IPS-18a (cell line): ENCODE measurements at regions not wholly inside any gene's neighbourhood (a gene's known extent, or its start where the extent isn't known, plus 50 kb on each side); places are given as distances from the start of the nearest gene placed in this dataset.

ENCODE experiments used
- H3K27ac ChIP-seq: one replicate; pipeline ENCODE4 v1.5.1; 2013; ENCODE audit warnings: low read length
- H3K27me3 ChIP-seq: one replicate; pipeline ENCODE4 v1.6.1; 2013; ENCODE audit warnings: mild to moderate bottlenecking, low read length; ENCODE audit not compliant: control insufficient read depth, insufficient read depth
- H3K36me3 ChIP-seq: one replicate; pipeline ENCODE4 v1.6.1; 2013; ENCODE audit warnings: low read depth, low read length; ENCODE audit not compliant: control insufficient read depth
- H3K4me1 ChIP-seq: one replicate; pipeline ENCODE4 v1.6.1; 2013; ENCODE audit warnings: low read depth, low read length; ENCODE audit not compliant: control insufficient read depth
- H3K4me3 ChIP-seq: one replicate; pipeline ENCODE4 v1.5.1; 2013; ENCODE audit warnings: low read length
- H3K9ac ChIP-seq: one replicate; pipeline ENCODE4 v1.6.1; 2013; ENCODE audit warnings: mild to moderate bottlenecking, low read length, moderate library complexity
- H3K9me3 ChIP-seq: one replicate; pipeline ENCODE4 v1.6.1; 2013; ENCODE audit warnings: low read depth, low read length; ENCODE audit not compliant: control insufficient read depth

GRCh38 chr2:5530011-5530696 is 162.0 kb upstream of the SOX11 start:
- H3K27ac ChIP-seq: no peak overlapping the region
- no peaks in the 10 kb centered on the region for H3K27me3 ChIP-seq
- H3K4me1 ChIP-seq: no peaks in the 10 kb centered on the region
- H3K36me3 ChIP-seq: no peaks in the 10 kb centered on the region
- H3K9ac ChIP-seq: no peak overlapping the region
- H3K9me3 ChIP-seq: no peaks in the 10 kb centered on the region
- H3K4me3 ChIP-seq: no peak overlapping the region

- Histone ChIP-seq H3K27me3 (no peaks in the 10 kb centered on the region), H3K9me3 (no peaks in the 10 kb centered on the region), H3K9ac (no peak overlapping the region), H3K27ac (no peak overlapping the region), H3K4me1 (peaks cover 19% of the 10 kb centered on the region), H3K4me3 (no peak overlapping the region), H3K36me3 (no peaks in the 10 kb centered on the region)
Measured at GRCh38 chr2:5535301-5535700, 156.9 kb upstream of the SOX11 start.

GRCh38 chr2:5537180-5537688 is 154.9 kb upstream of the SOX11 start:
- H3K9me3 ChIP-seq: no peaks in the 10 kb centered on the region
- no peak overlapping the region for H3K4me3 ChIP-seq
- H3K9ac ChIP-seq: no peak overlapping the region
- peaks cover 19% of the 10 kb centered on the region for H3K4me1 ChIP-seq
- H3K36me3 ChIP-seq: no peaks in the 10 kb centered on the region
- no peaks in the 10 kb centered on the region for H3K27me3 ChIP-seq
- H3K27ac ChIP-seq: no peak overlapping the region

- Histone ChIP-seq H3K27me3 (no peaks in the 10 kb centered on the region), H3K4me3 (no peak overlapping the region), H3K36me3 (no peaks in the 10 kb centered on the region), H3K9me3 (peaks cover 4% of the 10 kb centered on the region), H3K4me1 (peaks cover 19% of the 10 kb centered on the region), H3K27ac (no peak overlapping the region), H3K9ac (no peak overlapping the region)
Measured at GRCh38 chr2:5538313-5538712, 153.9 kb upstream of the SOX11 start.

- H3K36me3 ChIP-seq: no peaks in the 10 kb centered on the region
- H3K9me3 ChIP-seq: peaks cover 9% of the 10 kb centered on the region
- no peak overlapping the region for H3K4me3 ChIP-seq
- peaks cover 19% of the 10 kb centered on the region for H3K4me1 ChIP-seq
- no peak overlapping the region for H3K27ac ChIP-seq
- H3K9ac ChIP-seq: no peak overlapping the region
- H3K27me3 ChIP-seq: no peaks in the 10 kb centered on the region
Measured at GRCh38 chr2:5538772-5539171, 153.4 kb upstream of the SOX11 start.

GRCh38 chr2:5539282-5540165 is 152.7 kb upstream of the SOX11 start:
- no peak overlapping the region for H3K27ac ChIP-seq

GRCh38 chr2:5540856-5541255 is 151.3 kb upstream of the SOX11 start:
- Histone ChIP-seq H3K9me3 (peaks cover 18% of the 10 kb centered on the region), H3K4me3 (no peak overlapping the region), H3K9ac (no peak overlapping the region), H3K27me3 (no peaks in the 10 kb centered on the region), H3K27ac (no peak overlapping the region), H3K36me3 (no peaks in the 10 kb centered on the region), H3K4me1 (peaks cover 19% of the 10 kb centered on the region)

More at GRCh38 chr2:5539282-5540165, 152.7 kb upstream of the SOX11 start:
- Histone ChIP-seq H3K4me1 (peaks cover 19% of the 10 kb centered on the region), H3K36me3 (no peaks in the 10 kb centered on the region), H3K27me3 (no peaks in the 10 kb centered on the region), H3K4me3 (peak overlapping the region; percentile 37), H3K9ac (no peak overlapping the region), H3K9me3 (peaks cover 11% of the 10 kb centered on the region)

- H3K27me3 ChIP-seq: no peaks in the 10 kb centered on the region
- no peaks in the 10 kb centered on the region for H3K36me3 ChIP-seq
- peaks cover 18% of the 10 kb centered on the region for H3K9me3 ChIP-seq
- H3K27ac ChIP-seq: no peak overlapping the region
- peaks cover 10% of the 10 kb centered on the region for H3K4me1 ChIP-seq
- no peak overlapping the region for H3K9ac ChIP-seq
- H3K4me3 ChIP-seq: no peak overlapping the region
Measured at GRCh38 chr2:5544205-5544786, 147.9 kb upstream of the SOX11 start.

- Histone ChIP-seq H3K27me3 (no peaks in the 10 kb centered on the region), H3K4me3 (no peak overlapping the region), H3K27ac (no peak overlapping the region), H3K9me3 (peaks cover 18% of the 10 kb centered on the region), H3K36me3 (no peaks in the 10 kb centered on the region), H3K4me1 (peaks cover 2% of the 10 kb centered on the region), H3K9ac (no peak overlapping the region)
Measured at GRCh38 chr2:5546181-5546580, 146.0 kb upstream of the SOX11 start.

- H3K4me1 ChIP-seq: peaks cover 2% of the 10 kb centered on the region
Measured at GRCh38 chr2:5548991-5549715, 143.0 kb upstream of the SOX11 start.

GRCh38 chr2:5549771-5550170 is 142.4 kb upstream of the SOX11 start:
- no peak overlapping the region for H3K9ac ChIP-seq
- no peaks in the 10 kb centered on the region for H3K27me3 ChIP-seq
- H3K27ac ChIP-seq: no peak overlapping the region
- H3K4me1 ChIP-seq: peaks cover 2% of the 10 kb centered on the region
- H3K36me3 ChIP-seq: no peaks in the 10 kb centered on the region
- H3K9me3 ChIP-seq: peaks cover 4% of the 10 kb centered on the region
- H3K4me3 ChIP-seq: no peak overlapping the region

More at GRCh38 chr2:5548991-5549715, 143.0 kb upstream of the SOX11 start:
- Histone ChIP-seq H3K9ac (no peak overlapping the region), H3K27ac (no peak overlapping the region), H3K9me3 (peaks cover 9% of the 10 kb centered on the region), H3K27me3 (no peaks in the 10 kb centered on the region), H3K36me3 (no peaks in the 10 kb centered on the region), H3K4me3 (no peak overlapping the region)
